Fibroblast of lung (primary cell): ENCODE measurements at regions not wholly inside any gene's neighbourhood (a gene's known extent, or its start where the extent isn't known, plus 50 kb on each side); places are given as distances from the start of the nearest gene placed in this dataset.

ENCODE experiments used
- EZH2 ChIP-seq: IDR thresholded peaks from 2 replicates; pipeline ENCODE4 v1.5.1; 2012; ENCODE audit warnings: low read length, control low read depth, mild to moderate bottlenecking; ENCODE audit errors: missing control alignments
- TF ChIP-seq, protein P1 (sequence below), 2 donors: IDR thresholded peaks in 1 of 2; conservative IDR thresholded peaks in 1 of 2; 1 replicate in 1 of 2; 2 replicates in 1 of 2; pipeline ENCODE4 v1.5.1; 2011 to 2012; ENCODE audit warnings: low read length in 2 of 2, control low read depth in 1 of 2, inconsistent platforms in 1 of 2, low read depth in 1 of 2, mild to moderate bottlenecking in 1 of 2

DNA sequence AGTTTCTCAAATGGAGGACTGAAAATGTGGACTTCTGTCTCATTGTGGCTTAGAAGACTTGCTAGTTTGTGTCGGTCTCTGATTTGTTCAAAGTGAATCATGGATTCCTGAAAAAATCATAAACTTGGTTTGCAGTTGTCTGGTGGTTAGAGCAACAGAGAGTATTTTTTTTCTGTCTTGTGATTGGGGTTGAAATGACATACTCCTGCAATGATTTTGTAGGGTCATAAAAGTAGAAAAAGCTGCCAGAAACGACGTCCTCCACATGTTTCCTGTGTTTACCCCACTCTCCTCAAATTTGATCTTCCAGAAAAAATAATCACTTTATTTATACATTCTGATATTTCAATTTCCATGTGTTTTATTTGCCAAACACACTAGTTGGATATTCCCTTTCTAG is 219.2 kb upstream of the PGR start:
- TF ChIP-seq, protein P1, sequence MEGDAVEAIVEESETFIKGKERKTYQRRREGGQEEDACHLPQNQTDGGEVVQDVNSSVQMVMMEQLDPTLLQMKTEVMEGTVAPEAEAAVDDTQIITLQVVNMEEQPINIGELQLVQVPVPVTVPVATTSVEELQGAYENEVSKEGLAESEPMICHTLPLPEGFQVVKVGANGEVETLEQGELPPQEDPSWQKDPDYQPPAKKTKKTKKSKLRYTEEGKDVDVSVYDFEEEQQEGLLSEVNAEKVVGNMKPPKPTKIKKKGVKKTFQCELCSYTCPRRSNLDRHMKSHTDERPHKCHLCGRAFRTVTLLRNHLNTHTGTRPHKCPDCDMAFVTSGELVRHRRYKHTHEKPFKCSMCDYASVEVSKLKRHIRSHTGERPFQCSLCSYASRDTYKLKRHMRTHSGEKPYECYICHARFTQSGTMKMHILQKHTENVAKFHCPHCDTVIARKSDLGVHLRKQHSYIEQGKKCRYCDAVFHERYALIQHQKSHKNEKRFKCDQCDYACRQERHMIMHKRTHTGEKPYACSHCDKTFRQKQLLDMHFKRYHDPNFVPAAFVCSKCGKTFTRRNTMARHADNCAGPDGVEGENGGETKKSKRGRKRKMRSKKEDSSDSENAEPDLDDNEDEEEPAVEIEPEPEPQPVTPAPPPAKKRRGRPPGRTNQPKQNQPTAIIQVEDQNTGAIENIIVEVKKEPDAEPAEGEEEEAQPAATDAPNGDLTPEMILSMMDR (conservative IDR thresholded peaks at IDR 0.05 in 1 of 2, IDR thresholded peaks at IDR 0.05 in 1 of 2; ENCODE audit: low read depth in 1 of 2, low read length in 2 of 2), result no peak
- TF ChIP-seq EZH2, result no peak
